ENCODE measurements at regions not wholly inside any gene's neighbourhood (a gene's known extent, or its start where the extent isn't known, plus 50 kb on each side); places are given as distances from the start of the nearest gene placed in this dataset.

- TF ChIP-seq CTCF (IDR thresholded peaks at IDR 0.05) (no peak), ZFX (IDR thresholded peaks at IDR 0.05; ENCODE audit: borderline replicate concordance) (no peak)
Observed at GRCh38 chr19:32255536-32256295, 89.7 kb upstream of the ZNF507 start.
